Cardiac muscle cell (in vitro differentiated cells and primary cell): ENCODE measurements at regions not wholly inside any gene's neighbourhood (a gene's known extent, or its start where the extent isn't known, plus 50 kb on each side); places are given as distances from the start of the nearest gene placed in this dataset.

Experiments
- DNase-seq, 2 donors: peaks; one replicate each; pipeline versions ENCODE4 v3.0.0 to v3.0.0-alpha.2; 2010 to 2017; ENCODE audit warnings: low read depth in 1 of 2, low spot score in 1 of 2
- H3K27ac ChIP-seq: fragments of 200-600 bp; sonication (generic); 2 replicates; pipeline ENCODE4 v1.5.1; 2016
- H3K27me3 ChIP-seq: fragments of 200-600 bp; sonication (generic); 2 replicates; pipeline ENCODE4 v1.6.0; 2016; ENCODE audit warnings: control low read depth
- H3K36me3 ChIP-seq: fragments of 200-600 bp; sonication (generic); 2 replicates; pipeline ENCODE4 v1.5.1; 2016; ENCODE audit warnings: control low read depth
- H3K4me1 ChIP-seq: fragments of 200-600 bp; sonication (generic); 2 replicates; pipeline ENCODE4 v1.8.1; 2017; ENCODE audit warnings: low read depth, mild to moderate bottlenecking, mixed run types
- H3K4me3 ChIP-seq: fragments of 200-600 bp; sonication (generic); 2 replicates; pipeline ENCODE4 v1.5.1; 2016; ENCODE audit warnings: mild to moderate bottlenecking
- H3K9me3 ChIP-seq: fragments of 200-600 bp; sonication (generic); 2 replicates; pipeline ENCODE4 v1.5.1; 2017; ENCODE audit warnings: low read depth, mild to moderate bottlenecking, control low read depth
- TF ChIP-seq, protein P1 (sequence below): IDR thresholded peaks from 2 replicates; pipeline ENCODE4 v1.5.1; 2012; ENCODE audit warnings: low read depth, mild to moderate bottlenecking, low read length

DNA sequence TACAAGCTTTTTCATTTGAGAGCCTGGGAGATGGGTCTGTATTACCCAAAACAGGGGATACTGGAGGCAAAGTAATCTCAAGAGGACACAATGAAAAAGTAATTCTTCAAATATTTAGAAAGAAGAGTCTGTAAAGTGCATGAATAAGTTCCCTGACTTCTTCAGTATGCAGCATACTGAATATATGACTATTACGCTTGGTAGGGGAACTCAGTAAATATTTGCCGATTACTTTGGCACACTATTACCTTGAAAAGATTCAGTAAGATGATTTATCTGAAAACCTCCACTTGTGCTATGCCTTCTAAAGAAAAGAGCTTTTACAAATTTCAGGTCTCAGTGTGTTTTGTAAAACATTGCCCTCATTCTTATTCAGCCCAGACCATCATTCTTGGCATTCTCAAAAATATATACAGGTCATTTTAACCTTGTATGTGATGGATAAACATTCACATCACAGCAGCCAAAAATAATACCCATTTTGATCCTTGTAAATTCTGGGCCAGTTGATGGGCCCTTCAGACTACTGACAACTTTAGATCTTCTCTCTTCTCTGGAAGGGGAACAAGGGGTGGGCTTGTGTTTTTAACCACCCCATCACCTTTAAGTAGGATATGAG lies 125.9 kb downstream of the EDN1 start:
- H3K27me3 ChIP-seq = no peaks in the 10 kb centered on the region
- no peaks in the 10 kb centered on the region for H3K36me3 ChIP-seq
- no peak for DNase-seq
- TF ChIP-seq, protein P1, sequence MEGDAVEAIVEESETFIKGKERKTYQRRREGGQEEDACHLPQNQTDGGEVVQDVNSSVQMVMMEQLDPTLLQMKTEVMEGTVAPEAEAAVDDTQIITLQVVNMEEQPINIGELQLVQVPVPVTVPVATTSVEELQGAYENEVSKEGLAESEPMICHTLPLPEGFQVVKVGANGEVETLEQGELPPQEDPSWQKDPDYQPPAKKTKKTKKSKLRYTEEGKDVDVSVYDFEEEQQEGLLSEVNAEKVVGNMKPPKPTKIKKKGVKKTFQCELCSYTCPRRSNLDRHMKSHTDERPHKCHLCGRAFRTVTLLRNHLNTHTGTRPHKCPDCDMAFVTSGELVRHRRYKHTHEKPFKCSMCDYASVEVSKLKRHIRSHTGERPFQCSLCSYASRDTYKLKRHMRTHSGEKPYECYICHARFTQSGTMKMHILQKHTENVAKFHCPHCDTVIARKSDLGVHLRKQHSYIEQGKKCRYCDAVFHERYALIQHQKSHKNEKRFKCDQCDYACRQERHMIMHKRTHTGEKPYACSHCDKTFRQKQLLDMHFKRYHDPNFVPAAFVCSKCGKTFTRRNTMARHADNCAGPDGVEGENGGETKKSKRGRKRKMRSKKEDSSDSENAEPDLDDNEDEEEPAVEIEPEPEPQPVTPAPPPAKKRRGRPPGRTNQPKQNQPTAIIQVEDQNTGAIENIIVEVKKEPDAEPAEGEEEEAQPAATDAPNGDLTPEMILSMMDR = no peak
- no peaks in the 10 kb centered on the region for H3K9me3 ChIP-seq
- no peak overlapping the region for H3K27ac ChIP-seq
- no peak overlapping the region for H3K4me3 ChIP-seq
- H3K4me1 ChIP-seq = no peaks in the 10 kb centered on the region

DNA sequence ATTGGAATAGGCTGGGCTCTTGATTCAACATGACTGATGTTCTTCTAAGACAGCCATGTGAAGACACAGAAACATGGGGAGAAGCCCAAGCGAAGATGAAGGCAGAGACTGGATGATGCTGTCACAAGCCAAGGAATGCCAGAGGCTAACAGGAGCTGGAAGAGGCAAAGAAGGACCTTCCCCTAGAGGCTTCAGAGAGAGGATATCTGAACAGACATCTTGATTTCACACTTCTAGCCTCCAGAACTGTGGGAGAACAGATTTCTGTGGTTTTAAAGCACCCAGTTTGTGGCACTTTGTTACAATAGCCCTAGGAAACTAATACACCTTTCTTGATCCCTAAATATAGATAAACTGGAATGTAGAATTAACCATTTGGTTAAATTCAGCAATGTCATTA lies 127.0 kb downstream of the EDN1 start:
- no peaks in the 10 kb centered on the region for H3K27me3 ChIP-seq
- DNase-seq = no peak
- TF ChIP-seq, protein P1 = no peak

DNA sequence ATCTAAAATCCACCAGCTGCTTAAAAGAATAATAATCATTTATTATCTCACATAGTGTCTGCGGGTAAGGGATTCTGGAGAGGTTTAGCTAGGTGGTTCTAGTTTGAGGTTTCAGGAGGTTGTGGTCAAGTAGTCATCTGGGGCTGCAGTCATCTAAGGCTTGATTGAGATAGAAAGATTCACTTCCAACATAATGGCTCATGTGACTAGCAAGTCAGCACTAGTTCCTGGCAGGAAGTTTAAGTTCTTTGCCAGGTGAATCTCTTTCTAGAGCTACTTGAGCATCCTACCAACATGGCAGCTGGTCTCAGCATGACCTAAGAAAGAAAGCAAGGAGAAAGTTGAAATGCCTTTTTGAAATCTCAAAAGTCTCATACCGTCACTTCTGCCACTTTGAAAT lies 128.8 kb downstream of the EDN1 start:
- no peaks in the 10 kb centered on the region for H3K36me3 ChIP-seq
- H3K4me1 ChIP-seq = no peaks in the 10 kb centered on the region
- H3K9me3 ChIP-seq = no peaks in the 10 kb centered on the region
- no peaks in the 10 kb centered on the region for H3K27me3 ChIP-seq
- no peak for DNase-seq
- H3K4me3 ChIP-seq = no peak overlapping the region
- no peak overlapping the region for H3K27ac ChIP-seq
- TF ChIP-seq, protein P1 = no peak

More for the DNA sequence above, 127.0 kb downstream of the EDN1 start:
- H3K27ac ChIP-seq = no peak overlapping the region
- no peaks in the 10 kb centered on the region for H3K36me3 ChIP-seq
- no peak overlapping the region for H3K4me3 ChIP-seq
- H3K9me3 ChIP-seq = no peaks in the 10 kb centered on the region
- no peaks in the 10 kb centered on the region for H3K4me1 ChIP-seq

DNA sequence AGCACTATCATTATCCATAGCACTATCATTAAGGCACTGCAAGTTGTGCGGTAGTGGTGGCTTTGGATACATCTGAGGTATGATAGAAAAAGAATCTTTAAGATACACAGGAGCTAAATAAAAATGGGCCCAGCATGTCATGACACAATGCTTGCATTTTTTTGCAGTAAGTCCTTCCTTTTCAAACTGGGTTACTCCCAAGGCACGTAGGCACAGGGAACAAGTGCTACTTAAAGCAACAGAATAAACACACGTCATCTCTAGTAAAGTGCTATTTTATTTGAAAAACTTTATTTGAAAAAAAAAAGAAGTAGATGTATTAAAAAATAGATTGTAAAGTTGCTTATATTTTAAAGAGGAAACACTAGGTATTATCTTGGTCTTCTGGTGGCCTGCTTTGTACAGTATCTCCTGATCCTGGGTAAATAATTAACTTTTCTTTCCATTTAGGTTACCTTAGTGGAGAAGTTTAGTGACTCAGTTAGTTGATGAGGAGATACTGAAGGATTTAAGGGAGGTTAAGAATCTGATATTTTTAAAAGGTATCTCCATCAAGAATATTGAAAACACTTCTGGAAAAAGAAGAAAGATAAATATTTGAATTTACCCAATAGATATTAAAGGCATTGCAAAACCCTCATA lies 129.6 kb downstream of the EDN1 start:
- no peak overlapping the region for H3K27ac ChIP-seq

DNA sequence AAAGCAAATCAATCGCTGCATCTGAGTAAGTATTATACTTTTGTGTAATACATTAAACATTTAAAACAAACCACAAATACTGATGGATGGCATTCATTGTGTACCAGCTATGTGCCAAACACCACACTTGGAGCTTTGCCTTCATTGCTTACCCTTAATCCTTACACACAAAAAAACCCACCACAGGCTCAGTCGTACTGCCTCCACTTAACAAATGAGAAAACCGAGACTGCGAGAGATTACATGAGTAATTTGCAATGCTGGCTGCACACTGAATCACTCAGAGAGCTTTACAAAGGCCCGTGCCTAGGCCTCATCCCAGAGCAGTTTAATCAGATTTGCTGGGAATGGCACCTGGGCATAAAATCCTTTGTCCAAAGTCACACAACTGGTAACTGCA lies 130.5 kb downstream of the EDN1 start:
- Histone ChIP-seq H3K9me3 (no peaks in the 10 kb centered on the region), H3K36me3 (no peaks in the 10 kb centered on the region), H3K4me3 (no peak overlapping the region), H3K4me1 (no peaks in the 10 kb centered on the region), H3K27ac (no peak overlapping the region), H3K27me3 (no peaks in the 10 kb centered on the region)
- DNase-seq = no peak
- TF ChIP-seq, protein P1 = no peak

More for the DNA sequence above, 129.6 kb downstream of the EDN1 start:
- no peak for DNase-seq
- Histone ChIP-seq H3K36me3 (no peaks in the 10 kb centered on the region), H3K9me3 (no peaks in the 10 kb centered on the region), H3K4me3 (no peak overlapping the region), H3K27me3 (no peaks in the 10 kb centered on the region), H3K4me1 (no peaks in the 10 kb centered on the region)
- TF ChIP-seq, protein P1 = no peak
